Aorta (tissue), 5 donors: ENCODE measurements at regions not wholly inside any gene's neighbourhood (a gene's known extent, or its start where the extent isn't known, plus 50 kb on each side); places are given as distances from the start of the nearest gene placed in this dataset.

Source experiments
- ATAC-seq: fragments of 200-7000 bp; cut with Tn5 transposase; one replicate; pipeline ENCODE4 v1.9.1; 2022; ENCODE audit warnings: moderate library complexity; ENCODE audit not compliant: low FRiP score
- DNase-seq, 2 donors: peaks; one replicate each; pipeline ENCODE4 v3.0.0-alpha.2; 2020
- H3K27ac ChIP-seq, 2 donors: one replicate each; pipeline ENCODE4 v1.5.1; 2013; ENCODE audit warnings: low read length in 2 of 2, mild to moderate bottlenecking in 2 of 2, moderate library complexity in 2 of 2, control low read depth in 1 of 2, inconsistent platforms in 1 of 2, low read depth in 1 of 2
- H3K27me3 ChIP-seq, 2 donors: one replicate each; pipeline ENCODE4 v1.6.1; 2013; ENCODE audit warnings: control low read depth in 1 of 2, low read length in 1 of 2, mild to moderate bottlenecking in 1 of 2, moderate library complexity in 1 of 2; ENCODE audit not compliant: insufficient read depth in 2 of 2, control insufficient read depth in 1 of 2
- H3K36me3 ChIP-seq, 2 donors: one replicate each; pipeline ENCODE4 v1.6.1; 2013; ENCODE audit warnings: control low read depth in 1 of 2, low read length in 1 of 2, mild to moderate bottlenecking in 1 of 2; ENCODE audit not compliant: insufficient read depth in 2 of 2, control insufficient read depth in 1 of 2
- H3K4me1 ChIP-seq, 2 donors: one replicate each; pipeline ENCODE4 v1.6.1; 2013; ENCODE audit warnings: low read length in 2 of 2, control low read depth in 1 of 2, mild to moderate bottlenecking in 1 of 2, moderate library complexity in 1 of 2; ENCODE audit not compliant: insufficient read depth in 2 of 2, control insufficient read depth in 1 of 2
- H3K4me3 ChIP-seq, 2 donors: one replicate each; pipeline ENCODE4 v1.5.1; 2013; ENCODE audit warnings: low read length in 2 of 2, control low read depth in 1 of 2, mild to moderate bottlenecking in 1 of 2
- H3K9me3 ChIP-seq: one replicate; pipeline ENCODE4 v1.6.1; 2013; ENCODE audit warnings: mild to moderate bottlenecking, low read length; ENCODE audit not compliant: control insufficient read depth
- WGBS, 2 donors: extraction: QIAGEN DNeasy Blood & Tissue Kit; methylation state at CpG; one replicate each; pipeline ENCODE4 v1.1.7; 2013; 5-methylcytosine and 5-hydroxymethylcytosine counted together
- intact Hi-C, 2 donors: fragments of 100-400 bp; cut with DNase I; formaldehyde crosslinking; loops; one replicate each; pipeline versions ENCODE4 v1.14.2 to v1.15.0; 2022
- donor health status: healthy with polysubstance abuse.
- donor health status: Bipolar disorder and iron deficiency.
- donor health status: DM: no; HTN: no; CAD: no.
- donor health status: DM: no; HTN: no; CAD: no.
- donor health status: DM: yes; HTN: yes; CAD: no.

GRCh38 chr11:55719608-55720160, 53.6 kb upstream of the OR5D13 start:
- H3K36me3 ChIP-seq = no peaks in the 10 kb centered on the region
- no peak for DNase-seq
- no peaks in the 10 kb centered on the region for H3K4me1 ChIP-seq
- H3K27ac ChIP-seq = no peak overlapping the region
- no peaks in the 10 kb centered on the region for H3K9me3 ChIP-seq
- intact Hi-C loops = no loop called here
- 70 to 79% methylated on average over 7 of the region's 7 CpGs for WGBS, 2 donors
- ATAC-seq = peak; percentile 50
- H3K4me3 ChIP-seq = no peak overlapping the region
- no peaks in the 10 kb centered on the region for H3K27me3 ChIP-seq
